ENCODE measurements at regions not wholly inside any gene's neighbourhood (a gene's known extent, or its start where the extent isn't known, plus 50 kb on each side); places are given as distances from the start of the nearest gene placed in this dataset.
"Not testable (repeated sequence)": the region's sequence is repeated elsewhere in the genome, so short reads cannot be mapped to it uniquely, and the experiment has no call there.

DNA sequence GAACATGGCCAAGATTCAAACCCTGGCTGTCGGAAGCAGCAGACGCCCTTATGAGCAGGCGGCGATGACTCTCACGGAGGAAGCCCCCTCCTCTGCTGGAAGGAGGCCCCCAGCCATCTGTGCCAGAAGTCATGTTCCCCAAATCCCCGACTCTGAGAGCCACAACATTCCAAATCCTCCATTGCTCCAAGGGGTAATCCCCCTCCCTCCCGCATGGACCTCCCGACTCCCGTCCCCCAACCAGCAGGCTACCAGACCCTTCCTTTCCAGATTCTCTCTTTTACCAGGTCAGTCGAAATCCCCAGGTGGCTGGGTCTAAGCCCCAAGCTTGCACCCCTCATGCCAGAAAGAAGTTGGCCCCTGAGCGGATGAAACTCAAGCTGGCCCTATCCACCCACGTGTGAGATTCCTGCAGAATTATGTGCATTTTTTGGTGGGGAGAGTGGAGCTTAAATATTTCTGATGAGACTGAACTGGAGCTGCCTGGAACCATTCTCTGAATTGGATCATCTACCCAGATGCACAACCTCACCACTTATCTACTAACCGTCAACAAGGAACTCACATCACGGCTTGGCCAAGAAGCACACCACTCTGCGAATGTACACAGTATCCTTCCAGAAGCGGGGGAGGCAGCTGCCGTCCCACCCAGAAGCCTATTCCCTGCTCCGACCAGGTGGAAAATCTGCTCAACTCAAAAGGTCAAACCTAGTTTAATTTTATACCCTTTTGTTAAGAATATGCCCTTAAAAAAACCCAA lies 283.5 kb downstream of the C16orf95 start:
- no peak for DNase-seq (ENCODE audit: low spot score)

DNA sequence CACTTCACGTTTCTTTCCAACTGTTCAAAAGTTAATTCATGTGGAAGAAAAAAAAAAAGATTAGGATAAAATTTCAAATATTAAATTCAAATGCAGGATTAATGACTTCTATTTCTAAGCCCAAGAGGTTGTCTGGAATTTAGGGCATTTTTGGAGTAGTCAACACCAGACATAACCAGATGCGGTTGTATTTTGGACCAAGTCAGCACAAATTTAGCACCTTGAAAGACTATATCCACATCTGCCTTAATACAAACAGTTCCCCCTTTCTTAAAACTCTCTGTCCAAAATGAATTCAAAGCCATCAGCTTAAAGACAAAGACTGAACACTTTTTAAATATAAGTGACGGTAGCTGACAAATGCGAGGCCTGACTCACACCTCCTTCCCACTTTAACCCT lies 282.9 kb downstream of the C16orf95 start:
- no peak for DNase-seq (ENCODE audit: low spot score)

DNA sequence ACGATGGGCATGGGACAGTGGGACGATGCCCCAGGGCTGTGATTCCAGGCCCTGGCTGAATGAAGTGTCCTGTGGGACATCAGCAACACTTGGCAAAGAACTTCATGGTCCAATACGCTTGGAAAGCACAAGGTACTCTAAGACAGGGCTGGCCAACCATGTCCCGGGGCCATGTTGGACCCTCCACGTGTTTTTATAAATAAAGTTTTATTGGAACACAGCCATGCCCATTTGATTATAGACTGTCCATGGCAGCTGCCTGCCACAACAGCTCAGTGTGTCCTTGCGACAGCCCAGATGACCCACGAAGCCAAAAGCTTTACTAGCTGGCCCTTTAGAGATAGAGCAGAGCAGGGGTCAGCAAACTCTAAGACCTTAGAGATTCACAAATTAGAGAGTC lies 282.1 kb downstream of the C16orf95 start:
- DNase-seq (ENCODE audit: low spot score), result no peak

DNA sequence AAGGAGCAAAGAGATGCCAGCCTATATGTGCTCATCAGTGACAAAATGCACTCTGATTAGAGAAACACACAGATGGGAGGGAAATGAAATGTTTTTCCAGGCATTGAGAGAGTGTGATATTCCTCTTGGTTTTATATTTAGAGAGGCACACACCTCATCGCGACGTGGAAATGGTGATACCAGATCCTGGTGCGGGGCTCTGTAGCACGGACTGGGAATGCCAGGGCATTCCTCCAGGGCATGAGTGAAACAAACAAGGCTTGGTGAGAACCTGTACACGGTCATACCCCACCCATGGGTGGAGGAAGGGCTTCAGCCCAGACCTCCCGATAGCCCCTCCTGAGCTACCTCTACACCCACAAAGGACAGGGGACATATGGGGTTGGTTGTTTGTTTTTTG lies 280.2 kb downstream of the C16orf95 start:
- no peak for DNase-seq (ENCODE audit: low spot score)

DNA sequence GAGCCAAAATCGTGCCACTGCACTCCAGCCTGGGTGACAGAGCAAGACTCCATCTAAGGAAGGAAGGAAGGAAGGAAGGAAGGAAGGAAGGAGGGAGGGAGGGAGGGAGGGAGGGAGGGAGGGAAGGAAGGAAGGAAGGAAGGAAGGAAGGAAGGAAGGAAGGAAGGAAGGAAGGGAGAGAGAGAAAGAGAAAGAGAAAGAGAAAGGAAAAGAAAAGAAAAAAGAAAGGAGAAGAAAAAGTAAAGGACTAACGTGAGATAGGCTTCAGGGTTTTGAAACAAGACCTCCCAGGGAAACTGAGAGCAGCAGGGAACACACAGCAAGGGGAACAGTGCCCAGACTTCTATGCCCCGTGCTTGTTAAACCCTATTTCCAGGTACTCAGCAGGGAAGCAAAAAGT lies 278.7 kb downstream of the C16orf95 start:
- DNase-seq (ENCODE audit: low spot score), result not testable (repeated sequence)

DNA sequence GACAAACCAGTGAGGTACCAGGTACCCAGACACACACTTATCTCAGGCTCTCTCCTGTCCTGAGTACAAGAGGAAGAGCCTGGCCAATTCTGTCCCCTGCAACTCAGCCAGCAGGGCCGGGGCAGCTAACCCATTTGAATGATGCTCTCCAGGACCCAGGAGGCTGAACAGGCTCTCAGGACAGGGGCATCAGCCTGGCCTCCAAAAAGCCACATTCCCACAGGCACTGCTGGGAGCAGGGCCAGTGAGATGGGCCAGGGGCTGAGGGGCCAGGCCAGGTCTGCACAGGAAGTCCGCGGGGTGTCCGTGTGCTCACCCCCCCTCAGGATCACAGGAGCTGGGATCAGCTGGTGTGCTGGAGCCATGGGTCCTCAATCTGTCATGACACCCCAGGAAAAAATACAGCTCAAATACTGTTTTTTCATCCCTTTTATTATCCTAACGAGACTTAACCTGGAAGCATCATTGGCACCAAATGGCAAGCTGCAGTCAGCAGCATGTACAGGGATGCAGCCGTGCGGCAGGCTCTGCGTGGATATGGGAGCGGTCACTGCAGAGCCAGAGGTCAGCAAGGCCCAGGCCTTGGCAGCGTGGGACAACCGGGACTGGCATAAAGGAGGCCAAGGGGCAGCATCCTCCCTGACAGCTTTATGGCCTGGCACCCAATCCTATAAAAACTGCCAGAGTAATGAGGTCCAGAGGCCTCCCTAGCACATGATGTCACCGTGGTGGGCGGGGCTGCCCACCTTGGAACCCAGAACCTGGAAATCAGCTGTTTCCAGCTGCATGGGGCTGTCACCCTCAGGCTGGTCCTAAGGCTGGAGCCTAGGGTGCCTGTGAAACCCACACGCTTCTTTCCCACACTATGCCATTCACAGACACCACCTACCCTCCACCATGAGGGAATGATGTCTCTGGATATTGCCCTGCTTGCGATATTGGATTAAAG lies 276.7 kb downstream of the C16orf95 start:
- DNase-seq (ENCODE audit: low spot score), result no peak

DNA sequence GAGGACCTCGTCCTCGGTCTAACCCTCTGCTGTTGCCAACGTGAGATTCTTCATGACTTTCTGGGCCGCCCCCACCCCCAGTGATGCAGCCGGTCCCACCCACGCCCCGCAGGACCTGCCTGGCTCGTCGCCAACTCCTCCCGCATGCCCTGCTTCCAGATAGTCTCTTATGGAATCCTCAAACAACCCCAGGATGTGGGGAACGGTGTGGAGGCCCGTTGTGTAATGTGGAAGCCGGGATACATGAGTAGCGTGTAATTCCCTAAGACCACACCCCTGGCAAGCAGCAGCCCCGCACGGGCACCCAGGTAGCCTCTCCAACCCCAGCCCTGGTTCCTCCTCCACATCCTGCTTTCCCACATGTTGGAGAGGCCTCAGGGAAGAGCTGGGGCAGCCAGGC lies 275.9 kb downstream of the C16orf95 start:
- DNase-seq (ENCODE audit: low spot score), result peak; percentile 5

DNA sequence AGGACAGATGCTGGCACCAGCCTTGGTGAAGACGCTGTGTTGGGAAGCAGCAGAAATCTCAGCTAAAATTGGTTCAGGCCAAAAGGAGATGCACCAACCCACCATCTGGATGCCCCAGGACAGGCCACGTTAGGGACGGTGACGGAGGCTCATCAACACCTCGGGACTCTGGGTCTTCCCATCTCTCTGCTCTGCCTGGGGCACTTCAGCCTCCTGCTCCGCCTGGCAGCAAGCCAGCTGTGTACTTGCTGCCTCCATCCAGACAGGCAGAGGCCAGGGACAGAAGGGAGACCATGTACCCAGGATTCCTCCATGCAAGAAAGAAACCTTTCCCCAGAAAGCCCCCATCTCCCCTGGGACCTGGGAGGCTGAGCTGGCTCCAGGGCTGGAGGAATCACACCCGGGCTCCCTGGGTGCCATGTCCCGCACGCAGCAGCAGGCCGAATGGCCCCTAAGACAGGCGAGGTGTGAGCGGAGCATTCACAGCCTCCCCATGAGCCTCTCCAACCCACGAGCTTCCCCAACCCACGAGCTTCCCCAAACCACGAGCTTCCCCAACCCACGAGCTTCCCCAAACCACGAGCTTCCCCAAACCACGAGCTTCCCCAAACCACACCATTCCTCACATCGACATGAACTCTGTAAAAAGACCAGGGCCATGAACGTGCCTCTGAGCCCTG lies 274.5 kb downstream of the C16orf95 start:
- no peak for DNase-seq (ENCODE audit: low spot score)

DNA sequence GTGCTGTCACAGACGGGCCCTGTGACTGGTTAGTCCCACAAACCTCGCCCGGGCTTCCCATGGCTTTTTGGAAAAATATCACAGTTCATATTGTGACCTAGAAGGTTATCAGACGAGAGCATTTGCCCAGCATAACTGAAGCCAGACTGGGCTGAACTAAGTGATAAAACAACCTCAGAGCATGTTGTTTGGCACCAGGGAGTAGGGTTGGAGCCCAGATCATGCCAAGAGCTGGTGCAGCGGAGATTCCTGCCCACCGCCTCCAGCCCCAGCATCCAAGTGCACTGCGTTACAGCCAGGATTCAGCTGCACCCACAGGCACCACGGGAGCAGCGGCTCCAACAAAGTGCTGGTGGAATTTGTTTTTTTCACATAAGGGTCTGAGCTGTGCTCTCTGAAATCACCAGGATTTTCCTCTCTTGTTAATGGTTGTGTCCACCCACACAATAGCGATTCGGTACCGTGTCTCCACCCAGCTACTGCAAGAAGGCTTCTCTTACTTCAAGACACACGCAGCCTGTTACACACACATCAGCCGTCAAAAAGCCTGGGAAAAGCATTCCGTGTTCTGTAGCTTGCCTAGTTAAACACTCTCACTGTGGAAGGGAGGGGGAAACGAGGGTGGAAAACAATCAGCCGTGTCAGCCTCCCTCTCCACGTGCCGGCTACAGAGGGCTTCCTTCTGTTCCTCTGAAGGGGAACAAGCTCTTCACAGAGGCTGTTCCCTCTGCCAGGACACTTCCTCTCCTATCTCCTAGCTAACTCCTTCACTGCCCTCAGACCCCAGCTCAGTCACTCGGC lies 273.8 kb downstream of the C16orf95 start:
- no peak for DNase-seq (ENCODE audit: low spot score)

DNA sequence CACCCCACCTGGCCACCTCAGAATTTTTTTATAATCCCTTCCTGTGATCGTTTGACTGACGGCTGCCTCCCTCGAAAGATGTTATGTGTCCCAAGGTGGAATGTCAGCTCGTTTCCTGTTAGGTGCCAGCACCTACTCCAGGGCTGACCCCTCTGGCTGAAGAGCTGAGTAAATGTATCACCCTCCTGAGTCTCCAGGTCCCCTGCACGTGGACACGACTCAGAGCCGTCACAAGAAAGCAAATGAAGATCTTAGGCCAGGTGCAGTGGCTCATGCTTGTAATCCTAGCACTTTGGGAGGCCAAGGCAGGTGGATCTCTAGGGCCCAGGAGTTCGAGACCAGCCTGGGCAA lies 273.2 kb downstream of the C16orf95 start:
- no peak for DNase-seq (ENCODE audit: low spot score)

DNA sequence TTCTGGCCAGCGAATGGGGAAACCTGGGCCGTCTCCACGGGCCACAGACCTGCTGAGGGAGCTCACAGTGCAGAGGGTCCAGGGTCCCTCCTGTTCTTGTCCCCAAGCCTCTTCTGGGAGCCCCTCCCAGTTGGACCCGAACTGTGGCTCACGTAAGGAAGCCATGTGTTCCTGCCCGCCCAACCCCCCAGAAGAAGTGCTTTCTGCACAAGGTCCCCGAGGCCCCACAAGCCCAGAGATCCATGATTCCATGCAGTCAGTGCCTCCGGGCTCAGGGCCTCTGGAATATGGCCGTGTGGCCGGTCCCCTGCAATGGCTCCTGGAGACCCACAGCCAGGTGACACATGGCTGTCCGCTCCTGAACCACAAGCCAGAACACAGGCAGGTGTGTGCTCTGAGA lies 272.4 kb downstream of the C16orf95 start:
- DNase-seq (ENCODE audit: low spot score), result no peak

DNA sequence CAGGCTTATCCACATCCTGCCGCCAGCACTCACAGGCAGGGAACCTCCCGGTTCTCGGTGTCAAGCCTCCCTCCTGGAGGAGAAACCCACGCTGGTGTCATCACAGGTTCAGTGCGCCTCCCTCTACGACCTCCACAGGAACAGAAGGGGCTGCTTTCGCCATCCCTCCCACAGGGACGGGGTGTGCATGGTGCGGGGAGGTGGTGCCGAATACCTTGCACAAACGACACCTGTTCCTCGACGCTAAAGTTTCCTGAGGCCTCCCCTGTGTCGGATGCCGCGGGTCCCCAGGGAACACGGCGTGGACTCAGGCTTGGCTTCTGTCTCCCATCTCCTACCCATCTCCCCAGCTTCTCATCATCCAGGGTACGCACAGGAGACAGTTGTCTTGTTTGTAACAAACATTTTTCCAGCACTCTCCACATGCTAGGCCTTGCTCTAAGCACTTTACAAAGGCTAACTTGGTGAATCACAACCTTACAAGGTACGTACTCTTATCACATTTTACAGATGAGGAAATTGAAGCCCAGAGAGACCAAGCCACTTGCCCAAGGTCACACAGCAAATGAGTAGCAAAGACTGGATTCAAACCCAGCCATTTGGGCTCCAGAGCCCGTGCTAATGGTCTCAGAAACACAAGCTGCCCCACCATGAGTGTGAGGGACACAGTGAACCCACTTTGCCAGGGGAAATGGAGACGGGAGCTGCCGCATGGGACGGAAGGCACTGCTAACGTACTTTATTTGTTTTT lies 271.6 kb downstream of the C16orf95 start:
- DNase-seq (ENCODE audit: low spot score), result no peak

DNA sequence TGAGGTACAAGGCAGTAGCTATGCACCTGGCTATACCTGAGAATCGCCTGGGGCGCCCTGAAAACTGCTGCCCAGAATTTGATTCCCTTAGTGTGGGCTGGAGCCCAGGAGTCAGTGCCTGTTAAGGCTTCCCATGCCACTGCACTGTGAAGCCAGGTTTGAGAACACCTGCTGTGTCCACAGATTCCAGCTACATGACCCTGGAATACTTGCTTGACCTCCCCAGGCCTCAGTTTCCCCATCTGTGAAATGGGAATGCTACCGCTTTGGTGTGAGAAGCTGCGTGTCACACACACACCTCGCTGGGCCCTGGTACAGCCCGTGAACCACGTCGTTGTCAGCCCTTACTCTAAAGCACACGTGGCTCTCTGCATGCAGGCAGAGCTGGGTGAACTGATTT lies 271.0 kb downstream of the C16orf95 start:
- DNase-seq (ENCODE audit: low spot score), result no peak

DNA sequence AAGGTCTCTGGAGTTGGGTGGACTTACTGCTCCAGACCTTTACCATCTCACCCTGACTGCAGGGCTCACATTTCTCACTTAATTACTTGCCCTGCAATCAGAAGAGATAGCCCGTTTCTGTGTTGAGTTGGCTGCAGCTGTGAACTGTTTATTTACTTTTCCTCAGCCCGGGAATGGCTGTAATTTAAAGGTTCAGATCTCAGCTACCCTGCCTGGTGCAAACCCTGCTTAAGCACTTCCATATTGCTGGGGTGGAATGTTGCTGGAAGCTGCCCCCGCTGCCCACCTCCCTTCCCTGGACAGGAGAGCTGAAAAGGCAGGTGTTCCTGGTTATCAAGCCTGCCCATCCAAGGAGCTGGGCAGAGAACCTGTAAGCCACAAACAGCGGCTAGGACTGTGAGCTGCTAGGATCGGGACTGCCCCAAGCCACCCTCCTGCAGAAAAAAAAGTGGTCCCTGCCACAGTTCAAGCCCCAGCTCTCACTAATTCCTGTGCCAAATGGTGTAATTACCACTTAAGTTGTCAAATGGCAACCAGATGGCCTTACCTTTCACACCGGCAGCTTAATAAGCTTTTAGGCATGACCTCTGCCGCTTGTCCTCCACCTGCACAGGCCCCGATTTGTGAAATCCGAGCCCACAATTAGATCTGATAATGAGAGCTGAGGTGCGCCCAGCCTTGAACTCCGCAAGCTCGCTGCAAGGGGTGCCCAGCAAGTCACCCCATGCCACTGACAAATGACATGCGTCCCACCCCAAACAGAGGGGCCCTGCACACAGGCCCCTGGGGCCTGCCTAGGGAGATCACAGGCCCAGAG lies 269.8 kb downstream of the C16orf95 start:
- DNase-seq (ENCODE audit: low spot score), result no peak

DNA sequence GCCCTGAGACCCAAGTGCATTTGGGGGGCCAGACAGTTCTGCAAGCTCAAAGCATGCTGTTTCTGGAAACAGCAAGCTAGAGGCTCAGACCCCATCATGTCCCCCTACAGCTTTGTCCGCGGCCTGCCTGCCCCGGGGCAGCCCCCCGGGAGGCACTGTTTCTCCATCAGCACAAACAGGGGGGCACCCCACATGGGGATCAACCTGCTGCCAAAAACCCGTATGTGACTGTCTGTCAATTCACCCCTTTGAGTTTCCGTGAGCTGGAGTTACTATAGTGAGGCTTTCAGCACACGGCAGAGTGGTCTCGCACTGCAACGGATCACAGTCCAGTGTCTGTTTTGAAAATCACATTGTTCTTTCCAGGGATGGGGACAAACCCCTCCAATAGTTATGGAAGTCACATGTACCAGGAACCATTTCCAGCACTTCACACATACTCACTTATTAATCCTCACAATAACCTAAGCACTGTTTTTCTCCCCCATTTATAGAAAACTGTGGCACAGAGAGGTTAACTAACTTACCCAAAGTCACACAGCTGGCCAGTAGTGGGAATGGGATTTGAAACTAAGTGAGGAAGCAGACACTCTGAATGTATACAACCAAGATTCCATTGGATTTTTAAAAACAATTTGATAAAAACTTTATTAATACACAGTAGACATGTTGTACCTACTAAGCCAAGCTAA lies 269.0 kb downstream of the C16orf95 start:
- DNase-seq (ENCODE audit: low spot score), result no peak

DNA sequence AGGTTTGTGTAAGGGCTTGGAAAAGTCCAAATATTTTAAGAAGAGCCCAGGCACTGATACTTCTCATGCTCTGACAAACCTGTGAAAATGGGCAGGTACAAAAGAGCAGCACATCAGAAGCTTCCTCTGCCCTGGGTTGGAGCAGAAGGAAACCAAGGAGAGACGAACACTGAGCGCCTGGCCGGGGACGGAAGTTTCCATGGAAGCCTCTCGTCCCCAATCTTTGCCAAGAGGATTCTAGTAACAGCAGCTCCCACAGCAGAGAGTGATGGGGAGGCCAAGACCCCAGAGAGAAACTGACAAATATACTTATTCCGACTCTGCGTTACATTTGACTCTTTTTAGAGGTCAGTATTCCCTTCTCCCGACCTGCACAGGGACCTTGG lies 268.5 kb downstream of the C16orf95 start:
- no peak for DNase-seq (ENCODE audit: low spot score)

DNA sequence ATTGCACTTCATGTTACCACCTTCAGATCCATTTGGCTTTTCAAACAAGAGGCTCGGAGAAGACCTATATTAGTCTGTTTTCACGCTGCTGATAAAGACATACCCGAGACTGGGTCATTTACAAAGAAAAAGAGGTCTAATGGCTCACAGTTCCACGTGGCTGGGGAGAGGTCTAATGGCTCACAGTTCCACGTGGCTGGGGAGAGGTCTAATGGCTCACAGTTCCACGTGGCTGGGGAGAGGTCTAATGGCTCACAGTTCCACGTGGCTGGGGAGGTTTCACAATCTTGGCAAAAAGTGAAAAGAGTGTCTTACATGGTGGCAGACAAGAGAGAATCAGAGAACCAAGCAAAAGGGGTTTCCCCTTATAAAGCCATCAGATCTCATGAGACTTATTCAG lies 268.0 kb downstream of the C16orf95 start:
- DNase-seq (ENCODE audit: low spot score), result not testable (repeated sequence)

DNA sequence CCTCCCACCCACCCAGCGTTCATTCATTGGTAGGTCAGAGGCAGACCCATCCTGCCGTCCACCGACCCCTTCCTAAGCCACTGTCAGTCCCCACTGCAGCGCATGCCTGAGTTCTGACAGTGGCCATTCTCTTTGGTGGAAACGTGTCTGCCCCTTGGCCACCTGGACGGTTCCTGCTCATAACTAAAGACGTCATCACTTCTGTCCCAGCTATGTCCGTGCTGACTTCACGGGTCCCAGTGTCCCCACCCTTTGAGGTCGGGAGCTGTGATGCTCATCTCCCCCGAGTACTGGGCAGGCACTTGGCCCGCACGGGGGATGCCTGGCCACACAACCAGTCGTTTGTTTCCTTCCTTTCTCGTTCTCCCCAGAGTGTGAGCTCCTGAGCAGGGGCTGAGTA lies 267.1 kb downstream of the C16orf95 start:
- DNase-seq (ENCODE audit: low spot score), result no peak

DNA sequence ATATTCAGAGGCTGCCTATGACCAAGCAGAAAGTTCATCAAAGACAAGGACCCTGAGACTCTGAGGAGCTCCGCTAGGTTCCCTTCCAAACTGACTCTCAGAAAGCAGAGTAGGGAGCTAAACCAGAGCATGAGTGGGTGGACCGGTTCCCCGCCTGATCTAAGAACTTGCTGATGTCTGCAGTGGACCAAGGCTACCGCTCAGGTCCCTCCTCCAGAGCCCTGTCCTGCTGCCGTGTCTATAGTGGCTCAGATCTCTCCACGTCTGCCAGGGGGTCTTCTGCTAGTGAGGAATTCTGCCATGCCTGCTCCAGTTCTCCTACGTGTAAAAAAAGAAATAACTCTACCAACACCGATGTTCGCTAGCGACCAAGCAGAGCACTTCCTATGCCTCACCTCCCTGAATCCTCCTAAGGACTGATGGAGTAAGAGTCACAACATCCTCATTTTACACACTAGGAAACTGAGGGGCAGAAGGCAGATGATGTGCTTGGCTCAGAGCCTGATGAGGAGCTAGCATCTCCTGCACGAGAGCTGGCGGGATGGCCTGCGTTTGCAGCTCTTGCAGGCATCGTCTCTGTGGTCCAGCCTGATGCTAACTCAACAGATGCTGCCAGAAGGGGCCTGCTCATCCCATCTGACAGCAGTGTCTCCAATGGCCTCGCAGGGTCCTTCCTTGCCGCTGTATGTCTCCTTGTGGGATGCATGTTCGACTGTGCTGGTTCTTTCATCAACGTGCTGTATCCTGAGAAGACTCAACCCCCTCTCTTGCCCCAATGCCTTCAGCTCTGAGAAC lies 265.5 kb downstream of the C16orf95 start:
- no peak for DNase-seq (ENCODE audit: low spot score)
